ENCODE measurements at regions not wholly inside any gene's neighbourhood (a gene's known extent, or its start where the extent isn't known, plus 50 kb on each side); places are given as distances from the start of the nearest gene placed in this dataset.
"Not testable (repeated sequence)": the region's sequence is repeated elsewhere in the genome, so short reads cannot be mapped to it uniquely, and the experiment has no call there.

DNA sequence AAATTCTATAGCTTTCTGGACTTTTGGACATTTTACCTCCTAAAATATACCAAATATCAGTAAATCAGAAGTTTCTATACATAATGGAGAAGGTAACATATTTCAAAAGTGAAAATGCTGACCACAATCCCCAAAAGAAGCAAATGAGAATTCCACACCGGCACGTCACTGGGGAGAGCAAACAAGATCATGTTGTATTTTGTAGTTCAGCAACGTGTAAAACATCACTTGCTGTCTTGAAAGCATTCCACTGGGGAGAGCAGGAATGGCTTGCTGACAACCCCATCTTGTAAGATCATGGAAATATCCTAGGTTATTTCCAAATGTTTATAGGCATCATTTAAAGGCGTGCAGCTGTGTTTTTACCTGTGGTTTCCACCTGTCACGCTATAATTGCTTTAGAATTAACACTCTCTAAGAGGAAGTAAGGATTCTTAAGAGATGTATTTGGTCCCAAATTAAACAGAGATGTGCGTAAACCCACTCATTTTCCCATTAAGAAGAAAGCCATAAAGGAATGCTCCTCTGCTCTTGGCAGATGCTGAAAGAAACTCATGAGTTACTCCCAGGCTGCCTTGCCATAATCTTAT is 397.1 kb upstream of the POT1 start:
- no peak for DNase-seq (ENCODE audit: low spot score)
- TF ChIP-seq, protein P1, sequence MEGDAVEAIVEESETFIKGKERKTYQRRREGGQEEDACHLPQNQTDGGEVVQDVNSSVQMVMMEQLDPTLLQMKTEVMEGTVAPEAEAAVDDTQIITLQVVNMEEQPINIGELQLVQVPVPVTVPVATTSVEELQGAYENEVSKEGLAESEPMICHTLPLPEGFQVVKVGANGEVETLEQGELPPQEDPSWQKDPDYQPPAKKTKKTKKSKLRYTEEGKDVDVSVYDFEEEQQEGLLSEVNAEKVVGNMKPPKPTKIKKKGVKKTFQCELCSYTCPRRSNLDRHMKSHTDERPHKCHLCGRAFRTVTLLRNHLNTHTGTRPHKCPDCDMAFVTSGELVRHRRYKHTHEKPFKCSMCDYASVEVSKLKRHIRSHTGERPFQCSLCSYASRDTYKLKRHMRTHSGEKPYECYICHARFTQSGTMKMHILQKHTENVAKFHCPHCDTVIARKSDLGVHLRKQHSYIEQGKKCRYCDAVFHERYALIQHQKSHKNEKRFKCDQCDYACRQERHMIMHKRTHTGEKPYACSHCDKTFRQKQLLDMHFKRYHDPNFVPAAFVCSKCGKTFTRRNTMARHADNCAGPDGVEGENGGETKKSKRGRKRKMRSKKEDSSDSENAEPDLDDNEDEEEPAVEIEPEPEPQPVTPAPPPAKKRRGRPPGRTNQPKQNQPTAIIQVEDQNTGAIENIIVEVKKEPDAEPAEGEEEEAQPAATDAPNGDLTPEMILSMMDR (IDR thresholded peaks at IDR 0.05; ENCODE audit: extremely low read depth, insufficient read depth, missing control alignments) = no peak
- in situ Hi-C loops (cut with MboI; ENCODE audit: low pct_unique_long_range_greater_than_20kb, low sequenced_read_pairs, unreplicated experiment) = no loop called here

DNA sequence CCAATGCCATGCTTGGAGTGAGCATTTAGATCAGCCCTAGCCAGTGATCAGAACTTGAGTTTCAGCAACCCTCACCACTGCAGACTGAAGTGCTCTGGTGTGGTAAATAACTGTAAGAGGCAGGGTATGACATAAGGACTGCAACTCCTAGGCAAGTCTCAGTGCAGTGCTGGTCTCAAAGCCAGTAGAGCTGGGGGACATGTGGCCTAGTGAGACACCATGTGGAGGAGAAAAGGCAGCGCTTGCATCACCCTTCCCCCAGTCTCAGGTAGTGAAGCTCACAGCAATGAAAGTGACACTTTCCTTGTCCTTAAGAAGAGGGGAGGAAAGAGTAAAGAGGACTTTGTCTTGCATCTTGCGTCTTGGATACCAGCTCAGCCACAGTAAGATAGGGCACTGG is 386.8 kb upstream of the POT1 start:
- in situ Hi-C loops (cut with MboI; ENCODE audit: low pct_unique_long_range_greater_than_20kb, low sequenced_read_pairs, unreplicated experiment) = no loop called here
- TF ChIP-seq, protein P1 (IDR thresholded peaks at IDR 0.05; ENCODE audit: extremely low read depth, insufficient read depth, missing control alignments) = peak; percentile 30

DNA sequence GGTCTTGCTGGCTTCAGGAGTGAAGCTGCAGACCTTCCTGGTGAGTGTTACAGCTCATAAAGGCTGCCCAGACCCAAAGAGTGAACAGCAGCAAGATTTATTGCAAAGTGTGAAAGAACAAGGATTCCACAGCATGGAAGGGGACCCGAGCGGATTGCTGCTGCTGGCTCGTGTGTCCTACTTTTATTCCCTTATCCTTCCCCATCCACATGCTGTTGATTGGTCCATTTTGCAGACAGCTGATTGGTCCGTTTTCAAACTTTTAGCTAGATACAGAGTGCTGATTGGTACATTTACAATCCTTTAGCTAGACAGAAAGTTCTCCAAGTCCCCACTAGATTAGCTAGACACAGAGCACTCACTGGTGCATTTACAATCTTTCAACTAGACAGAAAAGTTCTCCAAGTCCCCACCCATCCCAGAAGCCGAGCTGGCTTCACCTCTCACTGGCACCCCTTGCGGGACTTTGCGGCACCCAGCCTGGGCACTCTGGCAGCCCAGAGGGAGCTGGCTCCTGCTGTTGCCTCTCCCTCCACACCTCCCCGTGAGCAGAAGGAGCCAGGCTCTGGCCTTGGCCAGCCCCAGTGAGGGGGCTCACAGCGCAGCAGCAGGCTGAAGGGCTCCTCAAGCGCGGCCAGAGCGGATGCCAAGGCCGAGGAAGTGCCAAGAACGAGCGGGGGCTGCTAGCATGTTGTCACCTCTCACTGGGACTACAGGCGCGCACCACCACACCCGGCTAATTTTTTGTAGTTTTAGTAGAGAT is 369.6 kb upstream of the POT1 start:
- DNase-seq (ENCODE audit: low spot score) = no peak
- TF ChIP-seq, protein P1 (IDR thresholded peaks at IDR 0.05; ENCODE audit: extremely low read depth, insufficient read depth, missing control alignments) = no peak
- in situ Hi-C loops (cut with MboI; ENCODE audit: low pct_unique_long_range_greater_than_20kb, low sequenced_read_pairs, unreplicated experiment) = no loop called here

More for the DNA sequence above, 386.8 kb upstream of the POT1 start:
- DNase-seq (ENCODE audit: low spot score) = no peak

DNA sequence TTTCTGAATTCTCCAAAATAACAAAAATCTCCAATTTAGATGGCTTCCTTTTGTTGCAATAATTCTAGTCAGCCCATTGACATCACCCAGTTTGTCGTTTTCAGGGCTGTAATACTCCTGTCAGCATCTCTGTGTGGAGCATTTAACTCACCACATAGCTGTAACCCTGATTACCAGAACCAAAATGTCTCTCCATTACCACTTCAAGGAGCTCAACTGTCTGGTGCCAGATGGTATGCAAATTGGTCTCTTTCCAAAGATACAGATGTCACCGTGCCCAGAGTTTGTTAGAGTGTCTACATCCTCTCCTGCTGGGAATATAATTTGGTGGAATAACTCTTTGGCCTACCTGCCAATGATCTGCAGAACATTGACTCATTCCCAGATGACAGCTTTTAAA is 350.3 kb upstream of the POT1 start:
- DNase-seq (ENCODE audit: low spot score) = no peak
- in situ Hi-C loops (cut with MboI; ENCODE audit: low pct_unique_long_range_greater_than_20kb, low sequenced_read_pairs, unreplicated experiment) = no loop called here
- TF ChIP-seq, protein P1 (IDR thresholded peaks at IDR 0.05; ENCODE audit: extremely low read depth, insufficient read depth, missing control alignments) = no peak

DNA sequence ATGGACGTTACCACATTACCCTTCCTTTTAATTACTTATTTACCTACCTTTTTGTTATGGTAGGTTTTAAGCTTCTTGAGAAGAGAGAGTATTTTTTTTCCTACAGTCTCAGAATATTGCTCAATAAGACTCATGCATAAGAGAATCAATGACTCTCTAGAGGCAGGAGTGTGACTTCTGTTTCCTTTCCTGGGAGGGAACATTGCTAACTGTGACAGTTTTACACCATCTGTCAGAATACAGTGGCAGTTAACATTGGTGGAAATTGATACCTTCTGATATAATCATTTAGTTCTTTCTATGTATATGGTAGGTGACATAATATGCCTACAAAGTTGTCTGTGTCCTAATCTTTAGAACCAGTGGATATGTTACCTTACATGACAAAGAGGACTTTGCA is 348.7 kb upstream of the POT1 start:
- in situ Hi-C loops (cut with MboI; ENCODE audit: low pct_unique_long_range_greater_than_20kb, low sequenced_read_pairs, unreplicated experiment) = no loop called here
- no peak for DNase-seq (ENCODE audit: low spot score)
- TF ChIP-seq, protein P1 (IDR thresholded peaks at IDR 0.05; ENCODE audit: extremely low read depth, insufficient read depth, missing control alignments) = no peak

DNA sequence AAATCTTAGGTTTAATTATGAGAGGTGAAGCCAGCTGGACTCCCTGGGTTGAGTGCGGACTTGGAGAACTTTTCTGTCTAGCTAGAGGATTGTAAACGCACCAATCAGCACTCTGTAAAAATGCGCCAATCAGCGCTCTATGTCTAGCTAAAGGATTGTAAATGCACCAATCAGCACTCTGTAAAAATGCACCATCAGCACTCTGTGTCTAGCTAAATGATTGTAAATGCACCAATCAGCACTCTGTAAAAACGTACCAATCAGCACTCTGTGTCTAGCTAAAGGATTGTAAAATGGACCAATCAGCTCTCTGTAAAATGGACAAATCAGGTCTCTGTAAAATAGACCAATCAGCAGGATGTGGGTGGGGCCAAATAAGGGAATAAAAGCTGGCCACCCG is 345.1 kb upstream of the POT1 start:
- in situ Hi-C loops (cut with MboI; ENCODE audit: low pct_unique_long_range_greater_than_20kb, low sequenced_read_pairs, unreplicated experiment); DNase-seq (ENCODE audit: low spot score): not testable (repeated sequence)

DNA sequence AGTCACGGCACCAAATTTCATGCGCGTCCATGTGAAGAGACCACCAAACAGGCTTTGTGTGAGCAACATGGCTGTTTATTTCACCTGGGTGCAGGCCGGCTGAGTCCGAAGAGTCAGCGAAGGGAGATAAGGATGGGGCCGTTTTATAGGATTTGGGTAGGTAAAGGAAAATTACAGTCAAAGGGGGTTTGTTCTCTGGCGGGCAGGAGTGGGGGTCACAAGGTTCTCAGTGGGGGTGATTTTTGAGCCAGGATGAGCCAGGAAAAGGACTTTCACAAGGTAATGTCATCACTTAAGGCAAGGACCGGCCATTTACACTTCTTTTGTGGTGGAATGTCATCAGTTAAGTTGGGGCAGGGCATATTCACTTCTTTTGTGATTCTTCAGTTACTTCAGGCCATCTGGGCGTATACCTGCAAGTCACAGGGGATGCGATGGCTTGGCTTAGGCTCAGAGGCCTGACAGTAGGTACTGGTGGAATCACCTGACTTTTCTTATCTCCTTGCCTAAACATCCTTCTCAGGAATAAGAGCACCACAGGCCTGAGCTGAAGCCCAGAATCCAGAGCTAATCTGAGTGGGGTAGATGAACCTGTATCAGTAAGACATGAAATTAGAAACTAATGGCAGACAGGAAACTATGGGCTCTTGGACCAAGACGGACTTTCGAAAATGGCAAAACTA is 334.7 kb upstream of the POT1 start:
- in situ Hi-C loops (cut with MboI; ENCODE audit: low pct_unique_long_range_greater_than_20kb, low sequenced_read_pairs, unreplicated experiment); DNase-seq (ENCODE audit: low spot score): not testable (repeated sequence)

DNA sequence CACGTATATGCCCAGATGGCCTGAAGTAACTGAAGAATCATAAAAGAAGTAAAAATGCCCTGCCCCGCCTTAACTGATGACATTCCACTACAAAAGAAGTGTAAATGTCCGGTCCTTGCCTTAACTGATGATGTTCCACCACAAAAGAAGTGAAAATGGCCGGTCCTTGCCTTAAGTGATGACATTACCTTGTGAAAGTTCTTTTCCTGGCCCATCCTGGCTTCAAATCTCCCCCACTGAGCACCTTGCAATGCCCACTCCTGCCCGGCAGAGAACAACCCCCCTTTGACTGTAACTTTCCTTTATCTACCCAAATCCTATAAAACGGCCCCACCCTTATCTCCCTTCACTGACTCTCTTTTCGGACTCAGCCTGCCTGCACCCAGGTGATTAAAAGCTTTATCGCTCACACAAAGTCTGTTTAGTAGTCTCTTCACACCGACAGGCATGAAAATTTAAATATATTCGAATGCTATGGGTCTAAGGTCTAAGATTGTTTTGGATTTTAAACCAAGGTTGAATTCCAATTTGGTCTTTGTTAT is 329.3 kb upstream of the POT1 start:
- in situ Hi-C loops (cut with MboI; ENCODE audit: low pct_unique_long_range_greater_than_20kb, low sequenced_read_pairs, unreplicated experiment); DNase-seq (ENCODE audit: low spot score): not testable (repeated sequence)
